NCI-H748 (cell line): ENCODE measurements at regions not wholly inside any gene's neighbourhood (a gene's known extent, or its start where the extent isn't known, plus 50 kb on each side); places are given as distances from the start of the nearest gene placed in this dataset.
"Not testable (repeated sequence)": the region's sequence is repeated elsewhere in the genome, so short reads cannot be mapped to it uniquely, and the experiment has no call there.

Experiments
- DNase-seq: peaks from one replicate; lab custom pipeline; 2025; ENCODE audit not compliant: unreplicated experiment; lab: John Stamatoyannopoulos, UW

GRCh38 chr3:72660270-72661114, 187.8 kb downstream of the SHQ1 start:
- DNase-seq: no peak

GRCh38 chr3:72659596-72659995, 188.6 kb downstream of the SHQ1 start:
- DNase-seq: peak; percentile 39

- peak; percentile 10 for DNase-seq
Observed at GRCh38 chr3:72659188-72659587, 189.1 kb downstream of the SHQ1 start.

DNA sequence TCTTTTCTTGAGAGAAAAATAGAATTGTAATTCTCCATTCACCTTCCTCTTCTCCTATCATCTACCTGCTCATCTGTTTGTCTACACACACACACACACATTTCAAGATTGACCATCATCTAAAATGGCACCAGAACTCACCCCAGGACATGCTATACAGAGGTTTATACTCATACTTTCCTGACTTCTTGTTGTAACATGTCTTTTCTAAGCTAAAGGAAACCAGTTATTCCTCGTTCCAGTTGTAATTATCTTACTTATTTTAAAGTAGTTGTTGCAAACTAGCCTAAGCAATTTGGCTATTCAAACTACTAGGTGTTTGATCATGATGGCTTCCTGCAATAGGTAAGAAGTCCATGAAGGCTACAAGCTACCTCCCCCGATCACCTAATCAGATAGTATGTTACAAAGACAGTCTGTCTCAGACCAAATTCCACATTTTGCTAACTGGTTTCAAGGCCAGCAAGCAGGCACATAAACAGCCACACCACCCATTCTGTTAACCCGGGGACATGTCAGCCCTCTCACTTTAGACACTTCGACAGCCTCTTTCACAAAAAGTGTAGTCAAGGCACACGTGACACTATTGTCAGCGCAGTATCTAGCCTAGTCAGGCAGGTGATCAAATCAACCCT, 189.7 kb downstream of the SHQ1 start:
- DNase-seq: no peak

GRCh38 chr3:72657666-72658065, 190.6 kb downstream of the SHQ1 start:
- no peak for DNase-seq

DNA sequence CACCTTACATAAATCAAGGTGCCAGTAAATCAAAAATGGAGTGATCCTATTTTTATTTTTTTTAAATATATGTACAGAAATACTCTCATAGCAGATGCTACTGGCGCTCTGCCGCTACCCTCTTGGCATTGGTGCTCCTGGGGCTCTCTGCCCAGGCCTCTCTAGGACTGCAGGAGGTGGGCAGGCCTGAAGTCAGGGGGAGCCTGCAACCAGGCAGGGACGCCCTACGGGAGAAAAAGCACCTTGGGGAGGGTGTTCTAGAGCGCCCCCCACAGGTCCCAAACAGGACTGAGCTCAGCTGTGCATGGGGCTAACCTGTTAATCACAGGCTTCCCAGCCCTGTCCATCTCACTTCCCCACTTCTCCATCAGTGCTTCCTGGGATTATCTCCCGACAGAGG, 192.5 kb downstream of the SHQ1 start:
- no peak for DNase-seq

GRCh38 chr3:72655131-72655551, 193.1 kb downstream of the SHQ1 start:
- no peak for DNase-seq

GRCh38 chr3:72652395-72652794, 195.8 kb downstream of the SHQ1 start:
- DNase-seq: no peak

DNA sequence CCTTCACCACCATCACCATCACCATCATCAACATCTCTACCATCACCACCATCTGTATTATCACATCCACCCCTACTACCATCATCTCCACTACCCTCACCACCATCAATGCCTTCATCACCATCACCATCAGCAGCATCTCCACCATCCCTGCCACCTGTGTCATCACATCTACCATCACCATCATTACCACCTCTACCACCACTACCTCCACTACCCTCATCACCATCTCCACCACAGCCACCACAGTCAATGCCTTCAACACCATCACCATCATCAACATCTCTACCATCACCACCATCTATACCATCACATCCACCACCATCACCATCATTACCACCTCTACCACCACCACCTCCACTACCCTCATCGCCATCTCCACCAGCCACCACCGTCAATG, 196.7 kb downstream of the SHQ1 start:
- DNase-seq: no peak

DNA sequence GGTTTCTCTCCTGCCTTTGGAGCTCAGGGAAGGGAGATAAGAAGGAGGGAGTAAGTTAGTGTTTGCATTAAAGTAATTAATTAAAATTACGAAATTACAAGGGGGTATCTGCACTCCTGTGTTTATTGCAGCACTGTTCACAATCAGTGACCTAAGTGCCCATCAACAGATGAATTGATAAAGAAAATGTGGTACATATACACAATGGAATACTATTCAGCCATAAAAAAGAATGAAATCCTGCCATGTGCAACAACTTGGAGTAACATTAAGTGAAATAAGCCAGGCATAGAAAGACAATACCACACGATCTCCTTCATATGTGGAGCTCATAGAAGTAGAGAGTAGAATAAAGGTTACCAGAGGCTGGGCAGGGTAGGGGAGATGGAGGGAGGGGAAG, 202.0 kb downstream of the SHQ1 start:
- DNase-seq: no peak

GRCh38 chr3:72643635-72644034, 204.6 kb downstream of the SHQ1 start:
- not testable (repeated sequence) for DNase-seq

DNA sequence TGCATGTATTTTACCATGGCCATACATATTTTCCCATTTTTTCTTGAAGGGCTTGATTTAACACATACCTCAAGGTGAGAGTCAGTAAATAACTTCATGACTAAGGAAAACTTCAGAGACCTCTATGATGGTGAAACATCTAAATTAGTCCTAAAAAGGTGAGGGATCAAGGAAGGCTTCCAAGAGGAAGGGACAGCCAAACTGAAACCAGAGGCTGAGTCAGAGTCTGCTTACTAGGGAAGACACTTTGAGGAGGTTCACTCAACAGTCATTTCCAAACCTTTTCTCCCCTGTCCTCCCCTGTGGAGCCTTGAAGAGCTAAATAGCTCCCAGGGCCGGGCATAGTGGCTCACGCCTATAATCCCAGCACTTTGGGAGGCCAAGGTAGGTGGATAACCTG, 206.6 kb downstream of the SHQ1 start:
- no peak for DNase-seq

- DNase-seq: no peak
Observed at GRCh38 chr3:72641072-72641471, 207.2 kb downstream of the SHQ1 start.

DNA sequence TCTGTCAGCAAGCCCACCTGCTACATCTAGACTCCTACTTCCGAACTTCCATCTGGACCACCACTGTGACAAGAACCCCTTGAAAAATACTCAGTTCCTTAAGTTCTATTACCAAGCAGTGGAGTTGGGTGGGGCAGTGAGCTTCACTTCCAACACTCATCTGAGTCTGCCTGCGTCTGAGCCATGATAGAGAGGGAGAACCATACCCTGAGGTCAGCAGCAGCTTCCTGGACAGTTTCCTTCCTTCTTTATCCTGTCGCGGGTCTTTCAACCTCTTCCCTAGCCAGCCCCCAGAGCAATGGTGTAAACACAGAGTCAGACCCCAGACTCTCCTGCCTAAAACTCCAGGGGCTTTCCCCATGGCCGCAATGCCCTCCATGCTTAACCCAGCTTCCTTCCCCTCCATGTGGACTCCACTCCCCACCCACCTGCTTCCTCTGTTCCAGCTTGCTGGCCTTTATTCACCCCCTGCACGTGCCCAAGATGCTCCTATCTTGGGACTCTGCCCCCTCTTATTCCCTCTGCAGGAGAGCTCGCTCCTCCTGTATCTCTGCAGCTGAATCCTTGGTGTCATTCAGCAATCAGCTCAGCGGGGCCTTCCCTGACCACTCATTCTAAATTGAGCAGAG, 211.2 kb downstream of the SHQ1 start:
- DNase-seq: no peak

GRCh38 chr3:72635551-72635950, 212.7 kb downstream of the SHQ1 start:
- DNase-seq: no peak

- no peak for DNase-seq
Observed at GRCh38 chr3:72634128-72634527, 214.1 kb downstream of the SHQ1 start.

- DNase-seq: no peak
Observed at GRCh38 chr3:72633534-72633933, 214.7 kb downstream of the SHQ1 start.

DNA sequence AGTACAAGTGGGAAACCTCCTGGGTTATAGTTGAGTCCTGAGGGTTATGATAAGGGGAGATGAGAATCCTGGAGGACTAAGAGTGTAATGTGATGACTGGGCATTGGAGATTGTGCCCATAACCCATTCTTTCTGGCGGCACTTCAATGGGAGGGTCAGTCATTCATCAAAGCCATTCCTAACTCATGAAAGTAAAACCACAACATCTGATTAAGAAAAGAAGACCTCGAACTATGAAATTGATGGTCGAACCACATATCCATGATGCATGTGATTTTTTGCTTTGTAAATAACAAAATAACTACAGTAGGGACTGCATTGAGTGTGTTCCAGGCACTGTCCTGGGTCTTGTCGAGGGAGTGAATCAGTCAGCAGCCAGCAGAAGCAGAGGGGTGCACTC, 215.1 kb downstream of the SHQ1 start:
- DNase-seq: no peak

DNA sequence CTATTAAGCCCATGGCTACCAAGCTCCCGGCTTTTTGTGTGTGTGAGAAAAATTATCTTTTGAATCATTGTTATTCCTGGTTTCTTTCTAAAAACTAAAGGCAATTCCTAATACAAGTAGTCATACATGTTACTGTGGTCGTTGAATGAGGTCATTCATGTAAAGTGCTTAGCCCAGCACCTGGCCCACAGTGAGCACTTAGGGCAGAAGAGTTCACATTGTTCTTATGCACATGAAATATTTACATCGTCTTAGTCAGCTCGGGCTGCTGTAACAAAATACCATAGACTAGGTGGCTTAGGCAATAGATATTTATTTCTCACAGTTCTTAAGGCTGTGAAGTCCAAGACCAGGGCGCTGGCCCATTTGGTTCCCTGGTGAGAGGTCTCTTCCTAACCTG, 216.1 kb downstream of the SHQ1 start:
- DNase-seq: no peak

DNA sequence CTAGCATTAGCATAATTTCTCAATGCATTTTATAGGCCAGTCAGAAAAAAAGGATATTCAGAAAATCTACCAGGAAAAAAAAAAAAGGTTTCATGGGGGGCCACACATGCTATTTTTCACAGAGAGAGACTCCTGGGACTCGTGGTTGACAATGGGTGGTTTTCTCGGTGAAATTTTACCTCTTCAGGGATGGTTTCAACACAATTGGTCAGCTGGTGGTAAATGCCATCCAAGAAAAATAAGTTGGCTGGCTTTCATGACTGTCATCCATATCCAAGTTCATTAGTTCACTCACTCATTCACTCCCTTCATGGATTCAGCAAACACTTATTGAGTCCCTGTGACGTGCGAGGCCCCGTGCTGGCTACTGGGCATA, 217.3 kb downstream of the SHQ1 start:
- DNase-seq: no peak

- DNase-seq: no peak
Observed at GRCh38 chr3:72630327-72630968, 217.8 kb downstream of the SHQ1 start.

GRCh38 chr3:72629191-72629631, 219.0 kb downstream of the SHQ1 start:
- no peak for DNase-seq
